ENCODE measurements at regions not wholly inside any gene's neighbourhood (a gene's known extent, or its start where the extent isn't known, plus 50 kb on each side); places are given as distances from the start of the nearest gene placed in this dataset.
"Not testable (repeated sequence)": the region's sequence is repeated elsewhere in the genome, so short reads cannot be mapped to it uniquely, and the experiment has no call there.

GRCh38 chr2:7438855-7439254 lies 521.6 kb downstream of the RNF144A start:
- no peak for DNase-seq (ENCODE audit: low read depth in 1 of 2, low spot score in 1 of 2)
- TF ChIP-seq JUND (IDR thresholded peaks at IDR 0.05; ENCODE audit: low read depth): no peak
- in situ Hi-C loops (cut with HindIII; ENCODE audit: low pct_unique_long_range_greater_than_20kb, low sequenced_read_pairs): no loop called here

- in situ Hi-C loops (cut with HindIII; ENCODE audit: low pct_unique_long_range_greater_than_20kb, low sequenced_read_pairs): no loop called here
- TF ChIP-seq JUND (IDR thresholded peaks at IDR 0.05; ENCODE audit: low read depth): no peak
These were observed 523.8 kb downstream of the RNF144A start for GRCh38 chr2:7440977-7441376.

GRCh38 chr2:7441841-7442240 lies 524.6 kb downstream of the RNF144A start:
- in situ Hi-C loops (cut with HindIII; ENCODE audit: low pct_unique_long_range_greater_than_20kb, low sequenced_read_pairs): not testable (repeated sequence)

More at GRCh38 chr2:7440977-7441376, 523.8 kb downstream of the RNF144A start:
- DNase-seq (ENCODE audit: low read depth in 1 of 2, low spot score in 1 of 2): no peak

GRCh38 chr2:7444626-7445025 lies 527.4 kb downstream of the RNF144A start:
- in situ Hi-C loops (cut with HindIII; ENCODE audit: low pct_unique_long_range_greater_than_20kb, low sequenced_read_pairs): no loop called here
- TF ChIP-seq JUND (IDR thresholded peaks at IDR 0.05; ENCODE audit: low read depth): no peak
- DNase-seq (ENCODE audit: low read depth in 1 of 2, low spot score in 1 of 2): no peak

More at GRCh38 chr2:7441841-7442240, 524.6 kb downstream of the RNF144A start:
- DNase-seq (ENCODE audit: low read depth in 1 of 2, low spot score in 1 of 2): not testable (repeated sequence)

- no peak for TF ChIP-seq JUND (IDR thresholded peaks at IDR 0.05; ENCODE audit: low read depth)
- in situ Hi-C loops (cut with HindIII; ENCODE audit: low pct_unique_long_range_greater_than_20kb, low sequenced_read_pairs): no loop called here
- no peak for DNase-seq (ENCODE audit: low read depth in 1 of 2, low spot score in 1 of 2)
These were observed 531.5 kb downstream of the RNF144A start for GRCh38 chr2:7448578-7449264.

GRCh38 chr2:7449298-7449697 lies 532.1 kb downstream of the RNF144A start:
- in situ Hi-C loops (cut with HindIII; ENCODE audit: low pct_unique_long_range_greater_than_20kb, low sequenced_read_pairs): no loop called here
- no peak for TF ChIP-seq JUND (IDR thresholded peaks at IDR 0.05; ENCODE audit: low read depth)
- no peak for DNase-seq (ENCODE audit: low read depth in 1 of 2, low spot score in 1 of 2)

GRCh38 chr2:7450188-7450832 lies 533.1 kb downstream of the RNF144A start:
- in situ Hi-C loops (cut with HindIII; ENCODE audit: low pct_unique_long_range_greater_than_20kb, low sequenced_read_pairs): no loop called here
- no peak for DNase-seq (ENCODE audit: low read depth in 1 of 2, low spot score in 1 of 2)
- TF ChIP-seq JUND (IDR thresholded peaks at IDR 0.05; ENCODE audit: low read depth): no peak

GRCh38 chr2:7450833-7451190 lies 533.6 kb downstream of the RNF144A start:
- in situ Hi-C loops (cut with HindIII; ENCODE audit: low pct_unique_long_range_greater_than_20kb, low sequenced_read_pairs): no loop called here
- no peak for TF ChIP-seq JUND (IDR thresholded peaks at IDR 0.05; ENCODE audit: low read depth)
- no peak for DNase-seq (ENCODE audit: low read depth in 1 of 2, low spot score in 1 of 2)

GRCh38 chr2:7452110-7452876 lies 535.1 kb downstream of the RNF144A start:
- DNase-seq (ENCODE audit: low read depth in 1 of 2, low spot score in 1 of 2): no peak
- TF ChIP-seq JUND (IDR thresholded peaks at IDR 0.05; ENCODE audit: low read depth): no peak
- in situ Hi-C loops (cut with HindIII; ENCODE audit: low pct_unique_long_range_greater_than_20kb, low sequenced_read_pairs): no loop called here

GRCh38 chr2:7454592-7454991 lies 537.4 kb downstream of the RNF144A start:
- in situ Hi-C loops (cut with HindIII; ENCODE audit: low pct_unique_long_range_greater_than_20kb, low sequenced_read_pairs): no loop called here
- DNase-seq (ENCODE audit: low read depth in 1 of 2, low spot score in 1 of 2): no peak
- TF ChIP-seq JUND (IDR thresholded peaks at IDR 0.05; ENCODE audit: low read depth): no peak

GRCh38 chr2:7456762-7457161 lies 539.5 kb downstream of the RNF144A start:
- no peak for TF ChIP-seq JUND (IDR thresholded peaks at IDR 0.05; ENCODE audit: low read depth)
- in situ Hi-C loops (cut with HindIII; ENCODE audit: low pct_unique_long_range_greater_than_20kb, low sequenced_read_pairs): no loop called here
- DNase-seq (ENCODE audit: low read depth in 1 of 2, low spot score in 1 of 2): peak in 1 of 2 experiments; percentile 15

GRCh38 chr2:7458066-7458465 lies 540.9 kb downstream of the RNF144A start:
- DNase-seq (ENCODE audit: low read depth in 1 of 2, low spot score in 1 of 2): no peak
- TF ChIP-seq JUND (IDR thresholded peaks at IDR 0.05; ENCODE audit: low read depth): no peak
- in situ Hi-C loops (cut with HindIII; ENCODE audit: low pct_unique_long_range_greater_than_20kb, low sequenced_read_pairs): no loop called here

All from T47D (cell line).